Natural killer cell (primary cell): ENCODE measurements at regions not wholly inside any gene's neighbourhood (a gene's known extent, or its start where the extent isn't known, plus 50 kb on each side); places are given as distances from the start of the nearest gene placed in this dataset.

ENCODE experiments used
- ATAC-seq, 3 donors: fragments of 150-1000 bp in 2 of 3; fragments of 200-7000 bp in 1 of 3; cut with Tn5 transposase; 1 replicate in 1 of 3; 2 replicates in 2 of 3; pipeline ENCODE4 v1.10.0; 2021; ENCODE audit warnings: mild to moderate bottlenecking in 2 of 3, moderate library complexity in 2 of 3
- DNase-seq, 2 donors: peaks; one replicate each; pipeline versions ENCODE4 v3.0.0 to v3.0.0-alpha.2; 2013 to 2021; ENCODE audit warnings: mixed read lengths in 1 of 2
- H3K27ac ChIP-seq: one replicate; pipeline ENCODE4 v1.5.1; 2013; ENCODE audit warnings: mild to moderate bottlenecking, low read length
- H3K27me3 ChIP-seq: one replicate; pipeline ENCODE4 v1.6.1; 2013; ENCODE audit warnings: low read length; ENCODE audit not compliant: control insufficient read depth, insufficient read depth
- H3K36me3 ChIP-seq: one replicate; pipeline ENCODE4 v1.6.1; 2013; ENCODE audit warnings: low read length; ENCODE audit not compliant: control insufficient read depth, insufficient read depth
- H3K4me1 ChIP-seq: one replicate; pipeline ENCODE4 v1.6.1; 2013; ENCODE audit warnings: low read length; ENCODE audit not compliant: control insufficient read depth, insufficient read depth
- H3K4me3 ChIP-seq: one replicate; pipeline ENCODE4 v1.5.1; 2013; ENCODE audit warnings: low read length
- H3K9me3 ChIP-seq: one replicate; pipeline ENCODE4 v1.6.1; 2013; ENCODE audit warnings: low read length; ENCODE audit not compliant: control insufficient read depth, insufficient read depth
- H3K27ac Mint-ChIP-seq, 2 donors: one replicate each; pipeline ENCODE4 v1.8.0; 2022; ENCODE audit warnings: mild to moderate bottlenecking in 2 of 2, mixed read lengths in 2 of 2, moderate library complexity in 1 of 2
- H3K27me3 Mint-ChIP-seq, 2 donors: one replicate each; pipeline ENCODE4 v1.8.0; 2022; ENCODE audit warnings: low read depth in 2 of 2, mixed read lengths in 2 of 2
- H3K36me3 Mint-ChIP-seq: one replicate; pipeline ENCODE4 v1.8.0; 2022; ENCODE audit warnings: mixed read lengths
- H3K4me1 Mint-ChIP-seq, 2 donors: one replicate each; pipeline ENCODE4 v1.8.0; 2022; ENCODE audit warnings: mixed read lengths in 2 of 2
- H3K4me3 Mint-ChIP-seq: one replicate; pipeline ENCODE4 v1.8.0; 2022; ENCODE audit warnings: mild to moderate bottlenecking, moderate library complexity, mixed read lengths
- H3K9me3 Mint-ChIP-seq, 2 donors: one replicate each; pipeline ENCODE4 v1.8.0; 2022; ENCODE audit warnings: mixed read lengths in 2 of 2
- WGBS: methylation state at CpG from one replicate; pipeline ENCODE4 v1.1.7; 2013; ENCODE audit warnings: missing lambda C conversion rate; ENCODE audit not compliant: insufficient coverage; 5-methylcytosine and 5-hydroxymethylcytosine counted together
- intact Hi-C: fragments of 100-400 bp; cut with micrococcal nuclease; formaldehyde crosslinking; loops from one replicate; pipeline ENCODE4 v1.14.2; 2022
- TF ChIP-seq, protein P1 (sequence below): fragments of 200-600 bp; IDR thresholded peaks from one replicate; pipeline ENCODE4 v1.8.0; 2022; ENCODE audit warnings: antibody characterized with exemption

DNA sequence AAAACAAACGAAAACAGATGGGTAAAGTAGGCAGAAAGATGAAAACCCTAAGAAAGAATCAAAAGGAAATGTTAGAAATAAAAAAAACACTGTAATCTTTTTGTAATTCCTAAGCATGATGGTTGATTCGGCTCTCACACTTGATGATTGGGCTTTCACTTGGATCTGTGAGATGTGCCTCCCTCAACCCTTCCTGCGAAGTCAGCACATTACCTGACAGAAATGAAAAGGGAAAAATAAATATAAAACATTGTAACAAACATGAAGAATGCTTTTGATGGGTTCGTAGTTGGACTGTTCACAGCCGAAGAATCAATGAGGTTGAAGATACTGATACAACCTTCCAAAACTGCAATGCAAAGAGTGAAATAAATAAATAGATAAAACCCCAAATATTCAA lies 99.8 kb downstream of the AKR1D1 start:
- H3K27ac Mint-ChIP-seq, result no peak overlapping the region
- peaks cover 0 to 6% of the 10 kb centered on the region in 2 donors for H3K27me3 Mint-ChIP-seq
- TF ChIP-seq, protein P1, sequence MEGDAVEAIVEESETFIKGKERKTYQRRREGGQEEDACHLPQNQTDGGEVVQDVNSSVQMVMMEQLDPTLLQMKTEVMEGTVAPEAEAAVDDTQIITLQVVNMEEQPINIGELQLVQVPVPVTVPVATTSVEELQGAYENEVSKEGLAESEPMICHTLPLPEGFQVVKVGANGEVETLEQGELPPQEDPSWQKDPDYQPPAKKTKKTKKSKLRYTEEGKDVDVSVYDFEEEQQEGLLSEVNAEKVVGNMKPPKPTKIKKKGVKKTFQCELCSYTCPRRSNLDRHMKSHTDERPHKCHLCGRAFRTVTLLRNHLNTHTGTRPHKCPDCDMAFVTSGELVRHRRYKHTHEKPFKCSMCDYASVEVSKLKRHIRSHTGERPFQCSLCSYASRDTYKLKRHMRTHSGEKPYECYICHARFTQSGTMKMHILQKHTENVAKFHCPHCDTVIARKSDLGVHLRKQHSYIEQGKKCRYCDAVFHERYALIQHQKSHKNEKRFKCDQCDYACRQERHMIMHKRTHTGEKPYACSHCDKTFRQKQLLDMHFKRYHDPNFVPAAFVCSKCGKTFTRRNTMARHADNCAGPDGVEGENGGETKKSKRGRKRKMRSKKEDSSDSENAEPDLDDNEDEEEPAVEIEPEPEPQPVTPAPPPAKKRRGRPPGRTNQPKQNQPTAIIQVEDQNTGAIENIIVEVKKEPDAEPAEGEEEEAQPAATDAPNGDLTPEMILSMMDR, result no peak
- H3K4me3 Mint-ChIP-seq, result no peak overlapping the region
- WGBS, result 77% methylated on average over 2 of the region's 5 CpGs
- no peaks in the 10 kb centered on the region for H3K4me1 Mint-ChIP-seq
- Histone ChIP-seq H3K36me3 (no peaks in the 10 kb centered on the region), H3K4me1 (no peaks in the 10 kb centered on the region), H3K27ac (no peak overlapping the region), H3K4me3 (no peak overlapping the region), H3K9me3 (no peaks in the 10 kb centered on the region), H3K27me3 (no peaks in the 10 kb centered on the region)
- H3K9me3 Mint-ChIP-seq, result peaks cover 3 to 10% of the 10 kb centered on the region in 2 donors
- no peak for ATAC-seq
- intact Hi-C loops, result no loop called here
- no peak for DNase-seq
- H3K36me3 Mint-ChIP-seq, result no peaks in the 10 kb centered on the region

DNA sequence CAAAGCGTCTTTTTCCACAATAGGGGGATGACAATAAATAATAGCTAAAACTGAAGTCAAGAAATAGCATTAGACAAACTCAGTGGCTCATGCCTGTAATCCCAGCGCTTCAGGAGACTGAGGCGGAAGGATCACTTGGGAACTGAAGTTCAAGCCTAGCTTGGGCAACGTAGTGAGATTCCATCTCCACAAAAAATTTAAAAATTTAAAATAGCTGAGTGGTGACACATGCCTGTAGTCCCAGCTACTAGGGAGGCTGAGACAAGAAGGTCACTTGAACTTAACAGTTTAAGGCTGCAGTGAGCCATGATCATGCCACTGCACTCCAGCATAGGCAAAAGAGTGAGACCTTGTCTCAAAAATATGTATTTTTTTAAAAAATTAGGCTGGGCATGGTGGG lies 107.9 kb downstream of the AKR1D1 start:
- Mint-ChIP-seq H3K27ac (no peak overlapping the region), H3K9me3 (peaks cover 2 to 6% of the 10 kb centered on the region in 2 donors), H3K36me3 (no peaks in the 10 kb centered on the region), H3K4me1 (no peaks in the 10 kb centered on the region), H3K4me3 (no peak overlapping the region), H3K27me3 (no peaks in the 10 kb centered on the region)
- peaks cover 5% of the 10 kb centered on the region for H3K9me3 ChIP-seq
- H3K4me3 ChIP-seq, result no peak overlapping the region
- ATAC-seq (no peak), DNase-seq (no peak)
- no peaks in the 10 kb centered on the region for H3K4me1 ChIP-seq
- 82% methylated on average over 4 of the region's 4 CpGs for WGBS
- TF ChIP-seq, protein P1, result no peak
- intact Hi-C loops, result no loop called here
- no peaks in the 10 kb centered on the region for H3K27me3 ChIP-seq
- no peak overlapping the region for H3K27ac ChIP-seq
- no peaks in the 10 kb centered on the region for H3K36me3 ChIP-seq

DNA sequence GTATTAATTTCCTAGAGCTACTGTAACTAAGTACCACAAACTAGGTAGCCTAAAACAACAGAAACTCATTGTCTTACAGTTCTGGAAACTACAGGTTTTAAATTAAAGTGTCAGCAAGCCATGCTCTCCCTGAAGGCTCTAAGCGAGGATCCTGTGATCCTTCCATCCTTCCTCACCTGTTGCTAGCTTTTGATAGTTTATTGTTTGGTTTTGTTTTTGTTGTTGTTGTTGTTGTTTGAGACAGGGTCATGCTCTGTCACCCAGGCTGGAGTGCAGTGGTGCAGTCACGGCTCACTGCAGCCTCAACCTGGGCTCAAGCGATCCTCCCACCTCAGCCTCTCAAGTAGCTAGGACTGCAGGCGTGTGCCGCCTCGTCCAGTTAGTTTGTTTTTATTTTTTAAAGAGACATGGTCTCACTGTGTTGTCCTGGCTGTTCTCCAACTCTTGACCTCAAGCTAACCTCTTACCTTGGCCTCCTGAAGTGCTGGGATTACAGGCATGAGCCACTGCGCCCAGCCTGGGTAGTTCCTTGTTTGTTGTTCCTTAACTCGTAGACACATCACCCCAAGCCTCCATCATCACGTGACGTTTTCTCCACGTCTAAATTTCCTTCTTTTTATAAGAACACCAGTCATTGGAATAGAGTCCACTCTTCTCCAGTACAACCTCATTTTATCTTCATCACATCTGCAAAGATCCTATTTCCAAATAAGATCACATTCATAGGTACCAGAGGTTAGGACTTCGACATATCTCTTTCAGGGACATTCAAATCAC lies 109.1 kb downstream of the AKR1D1 start:
- Mint-ChIP-seq H3K27ac (no peak overlapping the region), H3K27me3 (no peaks in the 10 kb centered on the region), H3K36me3 (no peaks in the 10 kb centered on the region), H3K9me3 (peaks cover 2 to 6% of the 10 kb centered on the region in 2 donors), H3K4me3 (no peak overlapping the region), H3K4me1 (no peaks in the 10 kb centered on the region)
- Histone ChIP-seq H3K27ac (no peak overlapping the region), H3K36me3 (no peaks in the 10 kb centered on the region), H3K27me3 (no peaks in the 10 kb centered on the region), H3K9me3 (peaks cover 5% of the 10 kb centered on the region), H3K4me1 (no peaks in the 10 kb centered on the region), H3K4me3 (no peak overlapping the region)
- DNase-seq, result no peak
- intact Hi-C loops, result no loop called here
- 90% methylated on average over 12 of the region's 12 CpGs for WGBS
- ATAC-seq, result no peak
- TF ChIP-seq, protein P1, result no peak

DNA sequence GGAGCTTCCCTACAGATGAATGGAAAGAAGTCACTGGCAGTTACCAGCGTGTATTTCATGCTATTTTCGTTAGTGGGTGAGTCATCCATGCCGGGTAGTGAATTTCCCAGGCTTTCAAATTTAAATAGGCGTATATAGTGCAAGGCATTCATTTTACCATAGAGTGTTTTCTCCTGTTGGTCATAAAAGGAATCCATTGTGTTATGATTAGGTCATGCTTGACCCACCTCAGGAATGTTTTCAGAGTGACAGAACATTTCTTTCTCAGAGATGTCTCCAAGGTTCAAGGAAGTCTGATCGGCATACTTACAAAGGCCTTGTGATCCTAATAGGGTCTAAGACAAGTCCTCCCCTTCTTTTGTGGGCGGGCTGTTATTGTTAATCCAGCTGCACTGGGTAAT lies 110.7 kb downstream of the AKR1D1 start:
- intact Hi-C loops, result no loop called here
- Mint-ChIP-seq H3K4me3 (no peak overlapping the region), H3K9me3 (peaks cover 2 to 6% of the 10 kb centered on the region in 2 donors), H3K27ac (no peak overlapping the region), H3K36me3 (no peaks in the 10 kb centered on the region), H3K27me3 (no peaks in the 10 kb centered on the region), H3K4me1 (no peaks in the 10 kb centered on the region)
- ATAC-seq, result no peak
- Histone ChIP-seq H3K36me3 (no peaks in the 10 kb centered on the region), H3K9me3 (peaks cover 5% of the 10 kb centered on the region), H3K4me3 (no peak overlapping the region), H3K4me1 (no peaks in the 10 kb centered on the region), H3K27me3 (no peaks in the 10 kb centered on the region), H3K27ac (no peak overlapping the region)
- WGBS, result 87% methylated on average over 6 of the region's 6 CpGs
- DNase-seq, result no peak
- TF ChIP-seq, protein P1, result no peak
